Femur (tissue), 1 donor: ENCODE measurements at regions not wholly inside any gene's neighbourhood (a gene's known extent, or its start where the extent isn't known, plus 50 kb on each side); places are given as distances from the start of the nearest gene placed in this dataset.
"Not testable (repeated sequence)": the region's sequence is repeated elsewhere in the genome, so short reads cannot be mapped to it uniquely, and the experiment has no call there.

ENCODE experiments used
- DNase-seq: peaks from one replicate; pipeline ENCODE4 v3.0.0-alpha.2; 2017

DNA sequence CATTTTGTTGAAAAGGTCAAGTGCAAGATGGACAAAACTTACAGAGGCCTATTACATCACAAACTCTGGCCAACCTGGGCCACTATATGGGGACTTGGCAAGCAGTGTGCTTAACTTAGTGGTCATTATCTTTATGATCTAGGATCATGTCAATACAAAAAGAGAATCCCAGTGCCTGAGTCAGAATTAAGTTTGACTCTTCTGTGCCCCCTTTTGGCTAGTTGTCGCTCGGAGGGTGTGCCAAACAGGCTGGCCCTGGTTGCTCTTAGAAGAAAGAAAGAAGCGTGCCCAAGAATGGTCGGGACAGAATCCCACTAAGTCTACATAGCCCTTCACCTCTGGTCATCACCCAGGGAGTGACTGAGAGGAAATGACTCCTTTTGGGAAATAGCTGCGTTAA, 100.1 kb downstream of the EIF4E start:
- no peak for DNase-seq

GRCh38 chr4:98827661-98828060, 101.3 kb downstream of the EIF4E start:
- DNase-seq, result no peak

GRCh38 chr4:98822144-98822543, 106.8 kb downstream of the EIF4E start:
- no peak for DNase-seq

- DNase-seq, result not testable (repeated sequence)
These were observed 110.8 kb downstream of the EIF4E start for GRCh38 chr4:98818116-98818515.

GRCh38 chr4:98816816-98817215, 112.1 kb downstream of the EIF4E start:
- no peak for DNase-seq

GRCh38 chr4:98816386-98816785, 112.5 kb downstream of the EIF4E start:
- DNase-seq, result no peak

DNA sequence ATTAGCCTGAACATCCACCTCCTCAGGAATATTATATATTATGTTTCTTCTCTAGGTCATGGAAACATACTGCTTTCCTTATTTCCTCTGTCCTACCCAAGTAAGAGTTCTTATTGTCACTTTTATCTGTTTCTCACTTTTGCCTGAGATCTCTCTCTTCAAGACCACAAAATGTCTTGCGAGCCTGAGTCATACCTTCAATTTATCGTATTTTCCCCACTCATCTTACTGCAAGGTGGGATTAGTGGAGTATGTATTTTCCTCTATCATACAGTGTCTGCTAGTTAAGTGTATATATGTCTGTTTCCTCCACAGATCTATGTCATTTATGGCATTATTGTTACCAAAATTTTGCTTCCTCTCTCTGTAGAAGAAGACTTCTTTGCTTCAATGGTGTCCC, 124.5 kb downstream of the EIF4E start:
- DNase-seq, result no peak

DNA sequence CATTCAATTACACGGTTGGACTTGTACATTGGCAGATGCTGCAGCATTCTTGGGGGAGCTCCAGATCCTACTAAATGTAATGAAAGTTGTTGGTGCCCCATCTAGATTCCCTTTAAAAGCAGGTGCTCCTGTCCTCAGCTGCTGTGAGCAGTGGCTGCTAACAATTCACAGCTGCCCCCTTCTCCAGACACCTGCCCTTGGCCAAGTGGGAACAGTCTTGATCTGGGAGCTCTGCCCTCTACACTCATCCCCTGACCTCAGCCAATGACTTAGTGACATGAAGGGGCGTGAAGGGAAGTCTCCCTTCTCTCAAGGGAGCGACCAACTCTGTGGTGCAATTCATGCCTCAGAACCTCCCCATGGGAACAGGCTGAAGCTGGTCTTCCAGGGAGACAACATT, 125.7 kb downstream of the EIF4E start:
- DNase-seq, result no peak

DNA sequence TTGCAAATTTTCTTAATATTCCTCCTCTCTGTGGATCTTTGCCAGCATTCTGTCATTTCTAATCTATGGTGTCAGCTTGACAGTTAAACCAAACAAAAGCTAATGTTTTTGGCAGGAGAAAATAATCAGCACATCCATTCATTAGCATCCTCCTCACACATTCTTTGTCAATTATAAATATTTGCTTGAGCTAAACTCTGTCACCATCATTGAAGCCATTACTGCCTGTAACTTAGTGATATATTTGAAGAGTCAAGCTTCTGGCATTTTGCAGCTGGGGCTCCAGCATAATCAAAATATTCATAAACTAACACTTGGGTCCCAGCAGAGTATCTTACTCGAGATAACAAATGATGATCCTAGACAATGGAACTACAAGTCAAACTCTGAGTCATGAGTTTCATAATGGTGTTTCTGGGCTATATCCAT, 126.1 kb downstream of the EIF4E start:
- no peak for DNase-seq

- DNase-seq, result no peak
These were observed 127.6 kb downstream of the EIF4E start for GRCh38 chr4:98801259-98801725.

- DNase-seq, result no peak
These were observed 131.9 kb downstream of the EIF4E start for GRCh38 chr4:98796991-98797390.

DNA sequence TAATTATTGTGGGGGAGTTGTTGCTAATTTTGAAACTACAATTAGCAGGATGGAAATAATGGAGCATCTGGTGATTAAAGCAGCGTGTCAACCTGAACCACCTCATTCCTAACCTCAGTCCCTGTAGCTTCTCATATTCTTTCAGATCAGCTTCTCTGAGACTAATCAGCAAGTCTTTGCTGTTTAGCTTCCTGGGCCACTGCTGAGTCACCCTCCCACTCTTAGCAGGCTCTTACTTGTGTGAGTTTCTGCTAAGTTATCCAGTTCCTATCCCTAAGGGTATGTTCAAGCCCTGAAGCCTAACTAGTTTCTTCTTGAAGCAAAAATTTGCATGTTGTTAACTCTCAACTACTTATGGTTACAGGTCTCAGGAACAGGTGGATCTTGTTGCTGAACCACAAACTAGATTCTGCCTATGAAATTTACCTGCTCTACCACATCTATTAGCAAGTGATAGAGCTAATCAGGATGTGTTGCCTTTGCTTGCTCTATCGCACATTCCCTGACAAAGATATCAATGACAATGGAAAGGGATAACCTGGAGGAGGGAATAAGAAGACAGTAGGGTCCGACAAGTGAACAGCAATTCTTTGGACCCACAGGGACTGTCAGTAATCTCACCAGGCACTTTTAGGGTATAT, 134.2 kb downstream of the EIF4E start:
- no peak for DNase-seq

- DNase-seq, result no peak
These were observed 135.2 kb upstream of the TSPAN5 start for GRCh38 chr4:98793658-98794057.

DNA sequence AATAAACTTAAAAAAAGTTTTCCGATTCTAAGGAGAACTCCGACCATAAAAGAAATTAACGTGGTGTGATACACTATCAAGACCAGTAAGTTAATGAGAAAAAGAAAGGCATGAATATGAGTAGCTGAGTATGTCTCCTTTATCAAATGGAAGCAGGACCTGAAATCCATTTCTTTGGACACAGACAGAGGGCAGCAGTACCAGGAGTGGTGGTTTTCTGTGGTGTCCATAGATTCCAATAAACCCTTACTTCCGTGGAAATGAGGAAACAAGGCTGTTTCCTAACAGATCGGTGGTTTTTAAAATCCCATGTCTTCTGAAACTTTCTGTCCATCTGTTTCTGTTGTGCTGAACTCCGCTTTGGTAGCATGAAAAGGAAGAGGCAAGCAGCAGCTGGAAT, 128.5 kb upstream of the TSPAN5 start:
- DNase-seq, result no peak

DNA sequence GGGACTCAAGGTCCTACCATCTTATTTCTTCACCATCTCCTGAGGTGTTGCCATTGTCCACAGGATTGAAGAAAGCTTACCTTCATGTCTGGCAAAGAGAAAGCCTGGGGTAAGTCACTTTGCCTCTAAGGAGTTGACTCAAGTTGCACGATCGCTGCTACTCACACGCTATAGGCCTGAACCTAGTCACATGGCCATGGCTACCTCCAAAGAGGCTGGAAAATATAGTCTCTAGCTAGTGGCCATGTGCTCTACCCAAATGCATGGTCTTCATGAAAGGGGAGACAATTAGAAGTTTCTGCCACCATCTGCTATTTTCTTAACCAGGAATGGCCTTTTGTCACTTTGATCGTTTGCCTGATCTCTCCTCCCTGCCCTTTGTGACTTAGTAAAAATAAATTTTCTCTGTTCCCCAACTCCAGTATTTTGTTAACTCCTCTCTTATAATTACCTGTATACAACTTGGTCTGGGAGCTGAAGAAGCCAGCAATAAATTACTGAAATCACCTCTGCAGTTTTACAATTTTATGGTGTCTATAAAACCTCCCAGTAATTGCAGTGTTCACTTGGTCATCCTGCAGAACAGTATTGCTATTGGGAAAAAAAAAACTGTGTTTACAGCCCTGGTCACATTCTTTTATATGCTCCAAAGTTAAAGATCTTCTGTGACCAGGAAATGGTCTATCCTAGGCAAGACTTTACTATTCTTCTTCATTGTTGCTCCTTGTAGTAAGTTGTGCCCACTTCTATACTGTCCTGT, 126.7 kb upstream of the TSPAN5 start:
- DNase-seq, result no peak

- no peak for DNase-seq
These were observed 123.4 kb upstream of the TSPAN5 start for GRCh38 chr4:98781641-98782357.

- DNase-seq, result no peak
These were observed 122.5 kb upstream of the TSPAN5 start for GRCh38 chr4:98780926-98781325.

DNA sequence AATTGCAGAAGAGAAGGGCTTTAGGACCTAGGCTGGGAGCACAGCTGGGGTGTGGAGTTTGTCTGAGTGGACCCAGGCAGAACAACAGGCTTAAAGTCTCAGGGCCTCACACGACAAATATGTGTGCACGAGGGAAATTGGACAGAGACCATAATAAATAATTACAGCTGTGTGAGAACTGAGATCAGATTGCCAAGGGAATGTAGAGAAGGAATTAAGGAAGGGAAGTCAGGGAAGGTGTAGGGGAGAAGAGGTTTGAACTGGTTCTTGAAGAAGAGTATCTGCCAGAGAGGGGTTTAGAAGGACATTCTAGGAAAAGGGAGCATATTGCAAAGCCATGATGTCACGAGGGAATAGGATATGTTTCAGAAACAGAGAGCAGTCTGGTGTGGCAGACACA, 120.7 kb upstream of the TSPAN5 start:
- DNase-seq, result no peak

DNA sequence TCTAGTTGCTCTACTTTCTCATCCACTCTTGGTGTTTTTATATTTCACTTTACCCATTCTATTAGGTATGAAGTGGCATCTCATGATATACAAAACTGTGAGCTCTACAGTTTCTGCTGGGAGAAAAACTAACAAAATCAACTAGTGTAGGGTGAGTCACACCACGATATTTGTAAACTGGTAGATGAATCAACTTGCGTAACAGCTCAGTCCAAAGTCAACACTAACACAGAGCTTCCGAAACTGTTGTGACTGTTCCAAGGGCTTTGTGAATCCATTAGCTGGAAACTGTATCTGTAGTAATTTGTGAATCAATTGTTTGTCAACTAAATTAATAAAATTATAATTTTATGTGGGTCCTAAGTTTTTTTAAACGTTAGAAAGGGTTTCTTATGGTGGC, 119.8 kb upstream of the TSPAN5 start:
- DNase-seq, result no peak

GRCh38 chr4:98775672-98776071, 117.3 kb upstream of the TSPAN5 start:
- DNase-seq, result no peak

- DNase-seq, result no peak
These were observed 115.2 kb upstream of the TSPAN5 start for GRCh38 chr4:98773638-98774037.

GRCh38 chr4:98771959-98772632, 113.7 kb upstream of the TSPAN5 start:
- no peak for DNase-seq

DNA sequence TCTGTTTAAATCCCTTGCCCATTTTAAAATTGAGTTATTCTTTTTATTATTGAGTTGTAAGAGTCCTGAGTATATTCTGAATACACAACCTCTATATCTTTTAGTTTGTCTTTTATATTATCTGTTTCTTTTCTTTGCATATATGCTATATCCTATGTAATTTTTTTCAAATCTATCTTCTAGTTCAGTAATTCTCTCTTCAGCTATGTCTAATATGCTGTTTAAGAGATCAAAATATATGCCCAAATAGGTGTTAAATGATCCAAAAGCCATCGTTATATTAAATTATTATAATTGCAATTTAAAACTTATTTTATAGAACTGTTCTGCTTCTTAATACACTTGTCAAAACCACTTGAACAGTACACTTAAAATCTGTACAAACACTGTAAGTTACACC, 107.4 kb upstream of the TSPAN5 start:
- no peak for DNase-seq
